ENCODE measurements at regions not wholly inside any gene's neighbourhood (a gene's known extent, or its start where the extent isn't known, plus 50 kb on each side); places are given as distances from the start of the nearest gene placed in this dataset.

- no peaks in the 10 kb centered on the region for H3F3A ChIP-seq (ENCODE audit: control insufficient read depth, insufficient read depth)
- no peaks in the 10 kb centered on the region for H3K79me2 ChIP-seq (ENCODE audit: control insufficient read depth, low read length)
- no peaks in the 10 kb centered on the region for H3K27me3 ChIP-seq (ENCODE audit: control insufficient read depth, low read length)
- no peaks in the 10 kb centered on the region for H3K9me2 ChIP-seq (replicated peaks; ENCODE audit: control insufficient read depth, low read length)
- H3K4me2 ChIP-seq (ENCODE audit: low read length): no peak overlapping the region
- H3K4me1 ChIP-seq (ENCODE audit: control insufficient read depth, low read length): no peaks in the 10 kb centered on the region
- H3K9me3 ChIP-seq (ENCODE audit: control insufficient read depth, insufficient read depth, low read length): no peaks in the 10 kb centered on the region
- H4K20me1 ChIP-seq (ENCODE audit: control insufficient read depth, insufficient read depth, low read depth, low read length): no peaks in the 10 kb centered on the region
- no peak overlapping the region for H3K4me3 ChIP-seq (ENCODE audit: low read length)
- H3K27ac ChIP-seq (ENCODE audit: low read depth, low read length): no peak overlapping the region
- no peaks in the 10 kb centered on the region for H3K36me3 ChIP-seq (ENCODE audit: control insufficient read depth, low read length)
- TF ChIP-seq CTCF (IDR thresholded peaks at IDR 0.05; ENCODE audit: low read depth, low read length, poor library complexity, severe bottlenecking) (no peak), EZH2phosphoT487 (IDR thresholded peaks at IDR 0.05; ENCODE audit: borderline replicate concordance, low read length) (no peak)
Measured at GRCh38 chr2:116153729-116154128, 1660.8 kb upstream of the DDX18 start.

GRCh38 chr2:116160657-116161056, 1653.8 kb upstream of the DDX18 start:
- no peaks in the 10 kb centered on the region for H3K27me3 ChIP-seq (ENCODE audit: control insufficient read depth, low read length)
- H4K20me1 ChIP-seq (ENCODE audit: control insufficient read depth, insufficient read depth, low read depth, low read length): no peaks in the 10 kb centered on the region
- H3K4me3 ChIP-seq (ENCODE audit: low read length): no peak overlapping the region
- H3K4me1 ChIP-seq (ENCODE audit: control insufficient read depth, low read length): no peaks in the 10 kb centered on the region
- peaks cover 6% of the 10 kb centered on the region; the same call in 1 of the 2 replicates for H3K9me3 ChIP-seq (ENCODE audit: control insufficient read depth, insufficient read depth, low read length)
- no peaks in the 10 kb centered on the region for H3F3A ChIP-seq (ENCODE audit: control insufficient read depth, insufficient read depth)
- no peaks in the 10 kb centered on the region for H3K36me3 ChIP-seq (ENCODE audit: control insufficient read depth, low read length)
- TF ChIP-seq CTCF (IDR thresholded peaks at IDR 0.05; ENCODE audit: low read depth, low read length, poor library complexity, severe bottlenecking) (no peak), EZH2phosphoT487 (IDR thresholded peaks at IDR 0.05; ENCODE audit: borderline replicate concordance, low read length) (no peak)
- H3K4me2 ChIP-seq (ENCODE audit: low read length): no peak overlapping the region
- no peak overlapping the region for H3K27ac ChIP-seq (ENCODE audit: low read depth, low read length)
- H3K9me2 ChIP-seq (replicated peaks; ENCODE audit: control insufficient read depth, low read length): no peaks in the 10 kb centered on the region
- H3K79me2 ChIP-seq (ENCODE audit: control insufficient read depth, low read length): no peaks in the 10 kb centered on the region

- H3F3A ChIP-seq (ENCODE audit: control insufficient read depth, insufficient read depth): no peaks in the 10 kb centered on the region
- no peaks in the 10 kb centered on the region for H3K4me1 ChIP-seq (ENCODE audit: control insufficient read depth, low read length)
- H4K20me1 ChIP-seq (ENCODE audit: control insufficient read depth, insufficient read depth, low read depth, low read length): no peaks in the 10 kb centered on the region
- no peaks in the 10 kb centered on the region for H3K36me3 ChIP-seq (ENCODE audit: control insufficient read depth, low read length)
- no peak overlapping the region for H3K27ac ChIP-seq (ENCODE audit: low read depth, low read length)
- TF ChIP-seq EZH2phosphoT487 (IDR thresholded peaks at IDR 0.05; ENCODE audit: borderline replicate concordance, low read length) (no peak), CTCF (IDR thresholded peaks at IDR 0.05; ENCODE audit: low read depth, low read length, poor library complexity, severe bottlenecking) (no peak)
- no peaks in the 10 kb centered on the region for H3K9me2 ChIP-seq (replicated peaks; ENCODE audit: control insufficient read depth, low read length)
- H3K4me3 ChIP-seq (ENCODE audit: low read length): no peak overlapping the region
- H3K27me3 ChIP-seq (ENCODE audit: control insufficient read depth, low read length): no peaks in the 10 kb centered on the region
- peaks cover 6% of the 10 kb centered on the region; the same call in 1 of the 2 replicates for H3K9me3 ChIP-seq (ENCODE audit: control insufficient read depth, insufficient read depth, low read length)
- H3K79me2 ChIP-seq (ENCODE audit: control insufficient read depth, low read length): no peaks in the 10 kb centered on the region
- H3K4me2 ChIP-seq (ENCODE audit: low read length): no peak overlapping the region
Measured at GRCh38 chr2:116162395-116162794, 1652.1 kb upstream of the DDX18 start.
